Endothelial cell (in vitro differentiated cells): ENCODE measurements at regions not wholly inside any gene's neighbourhood (a gene's known extent, or its start where the extent isn't known, plus 50 kb on each side); places are given as distances from the start of the nearest gene placed in this dataset.

Source experiments
- DNase-seq: peaks from one replicate; pipeline ENCODE4 v3.0.0; 2021; ENCODE audit warnings: low spot score
- H3K27ac Mint-ChIP-seq: one replicate; pipeline ENCODE4 v1.8.0; 2021; ENCODE audit warnings: mixed read lengths, inconsistent platforms; ENCODE audit not compliant: unreplicated experiment
- H3K27me3 Mint-ChIP-seq: one replicate; pipeline ENCODE4 v1.8.0; 2021; ENCODE audit warnings: mild to moderate bottlenecking, moderate library complexity, mixed read lengths, inconsistent platforms; ENCODE audit not compliant: unreplicated experiment
- H3K36me3 Mint-ChIP-seq: one replicate; pipeline ENCODE4 v1.8.0; 2021; ENCODE audit warnings: mild to moderate bottlenecking, low read depth, mixed read lengths, inconsistent platforms; ENCODE audit not compliant: unreplicated experiment
- H3K4me1 Mint-ChIP-seq: one replicate; pipeline ENCODE4 v1.8.0; 2021; ENCODE audit warnings: mild to moderate bottlenecking, mixed read lengths, inconsistent platforms; ENCODE audit not compliant: unreplicated experiment
- H3K4me3 Mint-ChIP-seq: one replicate; pipeline ENCODE4 v1.8.0; 2021; ENCODE audit warnings: mild to moderate bottlenecking, mixed read lengths, inconsistent platforms; ENCODE audit not compliant: unreplicated experiment
- H3K9me3 Mint-ChIP-seq: one replicate; pipeline ENCODE4 v1.8.0; 2021; ENCODE audit warnings: mixed read lengths, inconsistent platforms; ENCODE audit not compliant: unreplicated experiment
- TF ChIP-seq, protein P1 (sequence below): fragments of 200-600 bp; sonication (generic); IDR thresholded peaks from one replicate; pipeline ENCODE4 v1.5.0; 2021; ENCODE audit warnings: antibody characterized with exemption; ENCODE audit not compliant: unreplicated experiment

DNA sequence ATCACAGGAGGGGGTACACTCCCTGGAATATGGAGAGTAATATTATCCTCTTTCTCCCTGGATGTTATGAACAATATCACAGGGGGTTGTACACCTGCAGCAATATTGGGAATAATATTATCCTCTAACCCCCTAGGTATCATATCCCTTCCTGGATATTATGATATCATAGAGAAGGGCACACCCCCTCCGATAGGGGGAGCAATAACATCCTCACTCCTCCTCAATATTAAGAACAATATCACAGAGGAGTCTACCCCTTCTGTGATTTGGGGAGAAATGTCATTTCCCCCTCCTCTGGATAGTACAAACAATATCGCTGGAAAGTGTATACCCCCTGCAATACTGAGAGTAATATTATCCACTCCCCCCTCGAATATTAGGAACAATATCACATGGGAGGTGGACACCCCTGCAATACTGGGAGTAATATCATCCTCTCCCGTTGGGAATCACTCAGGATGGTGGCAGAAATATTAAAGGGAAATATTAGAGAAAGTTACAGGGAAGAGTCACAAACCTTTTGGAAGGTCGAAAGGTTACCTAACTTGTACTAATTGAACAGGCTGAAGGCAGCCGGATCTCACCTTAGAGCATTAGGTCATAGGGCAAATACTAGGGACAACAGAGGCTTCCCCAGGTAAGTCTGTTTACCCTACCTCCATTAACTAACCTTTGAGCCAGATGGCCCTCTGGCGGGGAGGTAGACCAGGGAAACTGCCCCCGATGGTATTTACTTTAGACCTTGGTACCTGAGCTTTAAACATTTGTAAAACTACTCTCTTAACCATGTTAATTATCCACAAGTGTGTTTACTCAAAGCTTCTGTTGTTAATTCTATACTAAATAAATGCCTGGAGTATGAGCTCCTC is 57.5 kb upstream of the FREM1 start:
- DNase-seq, result no peak
- no peaks in the 10 kb centered on the region for H3K36me3 Mint-ChIP-seq
- no peak overlapping the region for H3K4me3 Mint-ChIP-seq
- H3K4me1 Mint-ChIP-seq, result no peaks in the 10 kb centered on the region
- TF ChIP-seq, protein P1, sequence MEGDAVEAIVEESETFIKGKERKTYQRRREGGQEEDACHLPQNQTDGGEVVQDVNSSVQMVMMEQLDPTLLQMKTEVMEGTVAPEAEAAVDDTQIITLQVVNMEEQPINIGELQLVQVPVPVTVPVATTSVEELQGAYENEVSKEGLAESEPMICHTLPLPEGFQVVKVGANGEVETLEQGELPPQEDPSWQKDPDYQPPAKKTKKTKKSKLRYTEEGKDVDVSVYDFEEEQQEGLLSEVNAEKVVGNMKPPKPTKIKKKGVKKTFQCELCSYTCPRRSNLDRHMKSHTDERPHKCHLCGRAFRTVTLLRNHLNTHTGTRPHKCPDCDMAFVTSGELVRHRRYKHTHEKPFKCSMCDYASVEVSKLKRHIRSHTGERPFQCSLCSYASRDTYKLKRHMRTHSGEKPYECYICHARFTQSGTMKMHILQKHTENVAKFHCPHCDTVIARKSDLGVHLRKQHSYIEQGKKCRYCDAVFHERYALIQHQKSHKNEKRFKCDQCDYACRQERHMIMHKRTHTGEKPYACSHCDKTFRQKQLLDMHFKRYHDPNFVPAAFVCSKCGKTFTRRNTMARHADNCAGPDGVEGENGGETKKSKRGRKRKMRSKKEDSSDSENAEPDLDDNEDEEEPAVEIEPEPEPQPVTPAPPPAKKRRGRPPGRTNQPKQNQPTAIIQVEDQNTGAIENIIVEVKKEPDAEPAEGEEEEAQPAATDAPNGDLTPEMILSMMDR, result no peak
- no peak overlapping the region for H3K27ac Mint-ChIP-seq
- H3K27me3 Mint-ChIP-seq, result peaks cover 2% of the 10 kb centered on the region
- H3K9me3 Mint-ChIP-seq, result no peaks in the 10 kb centered on the region

- Mint-ChIP-seq H3K36me3 (no peaks in the 10 kb centered on the region), H3K4me3 (no peak overlapping the region), H3K27me3 (peaks cover 2% of the 10 kb centered on the region), H3K27ac (no peak overlapping the region), H3K9me3 (no peaks in the 10 kb centered on the region), H3K4me1 (peaks cover 2% of the 10 kb centered on the region)
- TF ChIP-seq, protein P1, result no peak
- no peak for DNase-seq
These were observed 52.1 kb upstream of the FREM1 start for GRCh38 chr9:14962193-14962882.

DNA sequence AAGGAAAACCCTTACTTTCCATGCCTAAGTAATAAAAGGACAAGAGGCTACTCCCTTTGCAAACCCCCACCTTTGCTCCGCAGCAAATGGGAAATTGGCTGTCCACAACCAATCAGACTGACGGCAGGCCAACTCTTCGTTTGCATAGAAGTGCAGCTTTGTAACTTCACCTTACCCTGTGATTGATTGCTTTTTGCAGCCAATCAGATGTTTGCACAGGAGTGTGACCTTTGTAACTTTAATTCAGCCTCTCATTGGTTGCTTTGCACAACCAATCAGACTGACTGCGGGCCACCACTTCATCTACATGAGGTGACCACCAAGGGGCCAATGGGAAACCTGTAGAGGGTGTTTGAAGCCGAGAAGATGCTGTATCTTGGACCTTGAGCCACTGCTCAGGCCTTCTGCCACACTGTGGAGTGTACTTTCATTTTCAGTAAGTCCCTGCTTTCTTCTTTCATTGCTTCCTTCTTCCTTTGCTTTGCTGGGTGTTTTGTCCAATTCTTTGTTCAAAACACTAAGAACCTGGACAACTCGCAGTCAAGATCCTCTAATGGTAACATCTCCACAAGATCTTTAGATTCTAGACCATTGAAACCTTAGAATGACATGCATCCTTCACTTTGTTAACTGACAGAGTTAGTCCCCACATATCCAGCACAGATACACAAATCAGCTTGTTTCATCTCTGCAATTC is 51.3 kb upstream of the FREM1 start:
- Mint-ChIP-seq H3K36me3 (no peaks in the 10 kb centered on the region), H3K4me1 (peaks cover 5% of the 10 kb centered on the region), H3K27me3 (peaks cover 4% of the 10 kb centered on the region), H3K27ac (no peak overlapping the region), H3K9me3 (no peaks in the 10 kb centered on the region), H3K4me3 (no peak overlapping the region)
- DNase-seq, result no peak
- TF ChIP-seq, protein P1, result no peak

DNA sequence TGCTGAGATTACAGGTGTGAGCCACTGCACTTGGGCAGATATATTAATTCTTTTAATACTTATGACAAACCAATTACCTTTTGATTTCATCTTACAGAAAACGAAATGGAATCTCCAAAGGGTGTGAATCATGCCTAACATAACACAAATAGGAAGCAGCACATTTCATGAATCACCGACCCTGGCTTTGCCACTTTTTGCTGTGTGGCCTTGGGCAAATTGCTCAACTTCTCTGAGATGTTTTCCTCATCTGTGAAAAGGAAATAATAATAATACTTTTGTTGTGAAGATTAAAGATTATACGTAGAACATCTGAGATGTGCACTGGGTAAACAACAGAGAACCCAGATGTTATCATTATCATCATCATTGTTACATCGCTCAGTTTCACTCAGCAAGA is 50.7 kb upstream of the FREM1 start:
- Mint-ChIP-seq H3K36me3 (no peaks in the 10 kb centered on the region), H3K27me3 (peaks cover 4% of the 10 kb centered on the region), H3K4me1 (peaks cover 5% of the 10 kb centered on the region), H3K4me3 (no peak overlapping the region), H3K9me3 (no peaks in the 10 kb centered on the region), H3K27ac (no peak overlapping the region)
- TF ChIP-seq, protein P1, result no peak
- no peak for DNase-seq
